Prostate gland (tissue), 2 donors: ENCODE measurements at regions not wholly inside any gene's neighbourhood (a gene's known extent, or its start where the extent isn't known, plus 50 kb on each side); places are given as distances from the start of the nearest gene placed in this dataset.

ENCODE experiments used
- CTCF ChIP-seq, 4 experiments: fragments of 200-600 bp in 2 of 4; fragments of 450-650 bp in 2 of 4; sonication (generic) in 2 of 4; IDR thresholded peaks; 1 replicate in 3 of 4; 2 replicates in 1 of 4; pipeline ENCODE4 v1.5.1; 2016 to 2019; ENCODE audit warnings: antibody characterized with exemption in 4 of 4, mild to moderate bottlenecking in 2 of 4, moderate library complexity in 2 of 4
- POLR2A ChIP-seq: fragments of 450-650 bp; IDR thresholded peaks from one replicate; pipeline ENCODE4 v1.6.1; 2016; ENCODE audit warnings: antibody characterized with exemption, mild to moderate bottlenecking
- POLR2AphosphoS5 ChIP-seq: sonication (generic); formaldehyde crosslinking; IDR thresholded peaks from one replicate; pipeline ENCODE4 v1.6.1; 2017; ENCODE audit warnings: antibody characterized with exemption

- TF ChIP-seq CTCF (IDR thresholded peaks at IDR 0.05) (no peak), POLR2A (no peak), POLR2AphosphoS5 (peak; percentile 1)
These were observed 296.8 kb upstream of the KAZN start for GRCh38 chr1:14301704-14302024.
